Smooth muscle cell (in vitro differentiated cells): ENCODE measurements at regions not wholly inside any gene's neighbourhood (a gene's known extent, or its start where the extent isn't known, plus 50 kb on each side); places are given as distances from the start of the nearest gene placed in this dataset.
A peak's percentile ranks its signal among the peaks of the same experiment; 100 is the strongest.

Experiments used
- DNase-seq: peaks from one replicate; lab custom pipeline; 2025; ENCODE audit not compliant: unreplicated experiment; lab: John Stamatoyannopoulos, UW
- H2AFZ ChIP-seq: fragments of 200-600 bp; sonication (generic); 2 replicates; pipeline ENCODE4 v1.6.0; 2016; ENCODE audit warnings: antibody characterized with exemption, low read depth, mild to moderate bottlenecking
- H3F3A ChIP-seq: fragments of 200-600 bp; sonication (generic); 2 replicates; pipeline ENCODE4 v1.6.0; 2017; ENCODE audit warnings: antibody characterized with exemption, low read depth
- H3K27ac ChIP-seq: fragments of 200-600 bp; sonication (generic); 2 replicates; pipeline ENCODE4 v1.5.1; 2016; ENCODE audit warnings: low read depth, mild to moderate bottlenecking
- H3K27me3 ChIP-seq: fragments of 200-600 bp; sonication (generic); 2 replicates; pipeline ENCODE4 v1.6.1; 2016; ENCODE audit warnings: low read depth, mild to moderate bottlenecking
- H3K36me3 ChIP-seq: fragments of 200-600 bp; sonication (generic); 2 replicates; pipeline ENCODE4 v1.5.1; 2016; ENCODE audit warnings: low read depth
- H3K4me1 ChIP-seq: fragments of 200-600 bp; sonication (generic); 2 replicates; pipeline ENCODE4 v1.5.1; 2016; ENCODE audit warnings: low read depth
- H3K4me2 ChIP-seq: fragments of 200-600 bp; sonication (generic); 2 replicates; pipeline ENCODE4 v1.6.0; 2016; ENCODE audit warnings: mild to moderate bottlenecking
- H3K4me3 ChIP-seq: fragments of 200-600 bp; sonication (generic); 2 replicates; pipeline ENCODE4 v1.5.1; 2016; ENCODE audit warnings: mild to moderate bottlenecking
- H3K79me2 ChIP-seq: fragments of 200-600 bp; sonication (generic); 2 replicates; pipeline ENCODE4 v1.6.0; 2016; ENCODE audit warnings: low read depth, mild to moderate bottlenecking
- H3K9ac ChIP-seq: fragments of 200-600 bp; sonication (generic); 2 replicates; pipeline ENCODE4 v1.6.0; 2016; ENCODE audit warnings: low read depth
- H3K9me3 ChIP-seq: fragments of 200-600 bp; sonication (generic); replicated peaks from 2 replicates; pipeline ENCODE4 v1.5.1; 2016; ENCODE audit warnings: low read depth
- H4K20me1 ChIP-seq: fragments of 200-600 bp; sonication (generic); 2 replicates; pipeline ENCODE4 v1.6.0; 2016; ENCODE audit warnings: low read depth
- CTCF ChIP-seq: fragments of 200-600 bp; sonication (generic); IDR thresholded peaks from 2 replicates; pipeline ENCODE4 v1.5.1; 2017; ENCODE audit warnings: borderline replicate concordance, mild to moderate bottlenecking, antibody characterized with exemption; ENCODE audit not compliant: insufficient read depth, poor library complexity, severe bottlenecking
- WGBS: methylation state at CpG from one replicate; pipeline ENCODE4 v1.1.7; 2016; ENCODE audit warnings: low lambda C conversion rate; 5-methylcytosine and 5-hydroxymethylcytosine counted together

GRCh38 chr15:25134546-25134945 lies 179.8 kb downstream of the SNRPN start:
- Histone ChIP-seq H3K4me1 (no peaks in the 10 kb centered on the region), H4K20me1 (no peaks in the 10 kb centered on the region), H3K79me2 (no peaks in the 10 kb centered on the region), H2AFZ (no peak overlapping the region), H3K27me3 (no peaks in the 10 kb centered on the region), H3K9me3 (no peaks in the 10 kb centered on the region), H3F3A (no peaks in the 10 kb centered on the region), H3K4me3 (no peak overlapping the region), H3K27ac (peak overlapping the region; percentile 37), H3K9ac (no peak overlapping the region), H3K4me2 (peak overlapping the region; percentile 8), H3K36me3 (no peaks in the 10 kb centered on the region)
- 41% methylated on average over 2 of the region's 2 CpGs for WGBS
- DNase-seq: no peak
- peak; percentile 22 for TF ChIP-seq CTCF

- no peaks in the 10 kb centered on the region for H3K9me3 ChIP-seq
- no peak for DNase-seq
- WGBS: 88% methylated on average over 3 of the region's 3 CpGs
- no peak overlapping the region for H3K9ac ChIP-seq
- no peak overlapping the region for H2AFZ ChIP-seq
- no peaks in the 10 kb centered on the region for H3K79me2 ChIP-seq
- no peaks in the 10 kb centered on the region for H3K36me3 ChIP-seq
- no peaks in the 10 kb centered on the region for H3K4me1 ChIP-seq
- H3K4me3 ChIP-seq: no peak overlapping the region
- no peaks in the 10 kb centered on the region for H3K27me3 ChIP-seq
- H4K20me1 ChIP-seq: no peaks in the 10 kb centered on the region
- no peak overlapping the region for H3K27ac ChIP-seq
- H3K4me2 ChIP-seq: no peak overlapping the region
- H3F3A ChIP-seq: no peaks in the 10 kb centered on the region
- peak; percentile 4 for TF ChIP-seq CTCF
Observed at GRCh38 chr15:25136119-25136518, 181.3 kb downstream of the SNRPN start.

GRCh38 chr15:25137013-25137412 lies 182.2 kb downstream of the SNRPN start:
- 79% methylated on average over 5 of the region's 5 CpGs for WGBS
- Histone ChIP-seq H3K36me3 (no peaks in the 10 kb centered on the region), H3K27ac (no peak overlapping the region), H3K79me2 (no peaks in the 10 kb centered on the region), H3K4me3 (no peak overlapping the region), H3K4me1 (no peaks in the 10 kb centered on the region), H3K27me3 (no peaks in the 10 kb centered on the region), H3F3A (no peaks in the 10 kb centered on the region), H3K9me3 (no peaks in the 10 kb centered on the region), H3K4me2 (no peak overlapping the region), H3K9ac (no peak overlapping the region), H2AFZ (no peak overlapping the region), H4K20me1 (no peaks in the 10 kb centered on the region)
- DNase-seq: no peak
- no peak for TF ChIP-seq CTCF

- WGBS: 89% methylated on average over 15 of the region's 15 CpGs
- H3K4me3 ChIP-seq: no peak overlapping the region
- no peaks in the 10 kb centered on the region for H3K9me3 ChIP-seq
- no peaks in the 10 kb centered on the region for H3K4me1 ChIP-seq
- H3K36me3 ChIP-seq: no peaks in the 10 kb centered on the region
- no peak overlapping the region for H3K4me2 ChIP-seq
- H3K79me2 ChIP-seq: no peaks in the 10 kb centered on the region
- no peaks in the 10 kb centered on the region for H3K27me3 ChIP-seq
- H3F3A ChIP-seq: no peaks in the 10 kb centered on the region
- H3K9ac ChIP-seq: no peak overlapping the region
- H2AFZ ChIP-seq: no peak overlapping the region
- no peak for TF ChIP-seq CTCF
- no peak for DNase-seq
- H3K27ac ChIP-seq: no peak overlapping the region
- no peaks in the 10 kb centered on the region for H4K20me1 ChIP-seq
Observed at GRCh38 chr15:25169318-25169717, 214.5 kb downstream of the SNRPN start.
